ENCODE measurements at regions not wholly inside any gene's neighbourhood (a gene's known extent, or its start where the extent isn't known, plus 50 kb on each side); places are given as distances from the start of the nearest gene placed in this dataset.

DNA sequence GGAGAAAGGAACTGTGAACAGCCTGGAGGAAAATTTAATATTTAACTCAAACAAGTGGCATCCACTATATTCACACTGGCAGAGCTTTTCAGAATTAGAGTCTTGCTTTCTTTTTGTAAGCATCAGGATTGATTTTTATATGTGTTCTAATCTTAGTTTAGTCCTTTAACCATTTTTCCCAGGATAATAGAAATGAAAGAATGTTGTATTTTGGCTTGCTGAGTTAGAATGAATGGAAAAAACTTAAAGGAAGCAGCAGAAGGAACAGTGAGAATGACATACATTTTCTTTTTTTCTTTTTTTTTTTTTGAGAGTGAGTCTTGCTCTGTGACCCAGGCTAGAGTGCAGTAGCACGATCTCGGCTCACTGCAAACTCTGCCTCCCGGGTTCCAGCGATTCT is 53.0 kb downstream of the ZC3H11B start:
- 91% methylated on average over 3 of the region's 4 CpGs; no CpG with 5 or more reads in 1 of the 2 experiments for WGBS, 2 experiments (ENCODE audit: extremely low coverage in 1 of 2, insufficient coverage in 1 of 2, insufficient read length in 1 of 2, insufficient replicate concordance in 2 of 2, low coverage in 1 of 2, low lambda C conversion rate in 2 of 2, missing lambda C conversion rate in 1 of 2)
- no peak overlapping the region for H2BK120ac ChIP-seq (replicated peaks; ENCODE audit: low read depth, low read length)
- no peak overlapping the region for H2BK5ac ChIP-seq (ENCODE audit: low read depth, low read length)
- H3K27ac ChIP-seq (ENCODE audit: low read depth, low read length) = no peak overlapping the region
- H3K23me2 ChIP-seq (ENCODE audit: low read depth, low read length) = no peaks in the 10 kb centered on the region
- no peak overlapping the region for H4K5ac ChIP-seq (ENCODE audit: insufficient read length, low read depth, low read length)
- H3K23ac ChIP-seq (ENCODE audit: insufficient read length) = no peak overlapping the region
- no peaks in the 10 kb centered on the region for H3K79me2 ChIP-seq (ENCODE audit: control insufficient read depth in 1 of 2, insufficient read depth in 2 of 2, low read length in 2 of 2)
- no peak overlapping the region for H3K4me3 ChIP-seq (ENCODE audit: extremely low read depth in 1 of 4, insufficient read depth in 2 of 4, low read depth in 3 of 4, low read length in 4 of 4)
- no peak overlapping the region for H2AK5ac ChIP-seq (ENCODE audit: low read depth, low read length)
- H3K4me2 ChIP-seq (ENCODE audit: insufficient read depth in 1 of 2, low read depth in 2 of 2, low read length in 2 of 2) = no peak overlapping the region
- H3K36me3 ChIP-seq (ENCODE audit: control insufficient read depth in 2 of 4, insufficient read depth in 4 of 4, low read length in 3 of 4) = no peaks in the 10 kb centered on the region
- no peak overlapping the region for H3K4ac ChIP-seq (replicated peaks; ENCODE audit: insufficient read length, low read depth, low read length)
- peaks cover 0 to 3% (median under 1%) of the 10 kb centered on the region in 4 experiments; a peak in 2 of 7 replicates for H3K4me1 ChIP-seq (replicated peaks in 1 of 4; ENCODE audit: control insufficient read depth in 3 of 4, insufficient read depth in 4 of 4, low read length in 3 of 4)
- ChIA-PET POLR2A (ENCODE audit: partially characterized antibody) (no interaction called here), CTCF (ENCODE audit: partially characterized antibody) (no interaction called here)
- no peaks in the 10 kb centered on the region for H3K9me3 ChIP-seq (ENCODE audit: insufficient read depth in 2 of 2, low read depth in 1 of 2, low read length in 1 of 2)
- no peak overlapping the region for H3K56ac ChIP-seq (replicated peaks; ENCODE audit: insufficient read length, low read depth, low read length)
- H2AFZ ChIP-seq (ENCODE audit: low read length) = no peak overlapping the region
- H3K14ac ChIP-seq (ENCODE audit: insufficient read length) = no peak overlapping the region
- no peak overlapping the region for H4K91ac ChIP-seq (replicated peaks; ENCODE audit: insufficient read length, low read length)
- no peaks in the 10 kb centered on the region for H3K27me3 ChIP-seq (replicated peaks in 1 of 4; ENCODE audit: control insufficient read depth in 3 of 4, extremely low read depth in 1 of 4, insufficient read depth in 3 of 4, low read length in 3 of 4)
- H3K18ac ChIP-seq (ENCODE audit: extremely low read depth, low read length) = no peak overlapping the region
- no peaks in the 10 kb centered on the region for H4K20me1 ChIP-seq (replicated peaks in 1 of 2; ENCODE audit: control insufficient read depth in 1 of 2, insufficient read depth in 2 of 2, low read length in 2 of 2)
- H3K79me1 ChIP-seq (ENCODE audit: low read depth, low read length) = no peaks in the 10 kb centered on the region
- FAIRE-seq (no peak), DNase-seq (ENCODE audit: low read depth in 1 of 2, low spot score in 2 of 2) (no peak)
- no peak overlapping the region for H3K9ac ChIP-seq (replicated peaks in 1 of 4; ENCODE audit: extremely low read depth in 1 of 4, low read depth in 3 of 4, low read length in 3 of 4)
- H2BK12ac ChIP-seq (ENCODE audit: low read depth, low read length) = no peak overlapping the region
- H2BK20ac ChIP-seq (ENCODE audit: low read length) = no peak overlapping the region
- H2BK15ac ChIP-seq (ENCODE audit: low read length) = no peak overlapping the region
- no peak overlapping the region for H4K8ac ChIP-seq (ENCODE audit: extremely low read depth, insufficient read depth, low read length)
- TF ChIP-seq, protein P1, sequence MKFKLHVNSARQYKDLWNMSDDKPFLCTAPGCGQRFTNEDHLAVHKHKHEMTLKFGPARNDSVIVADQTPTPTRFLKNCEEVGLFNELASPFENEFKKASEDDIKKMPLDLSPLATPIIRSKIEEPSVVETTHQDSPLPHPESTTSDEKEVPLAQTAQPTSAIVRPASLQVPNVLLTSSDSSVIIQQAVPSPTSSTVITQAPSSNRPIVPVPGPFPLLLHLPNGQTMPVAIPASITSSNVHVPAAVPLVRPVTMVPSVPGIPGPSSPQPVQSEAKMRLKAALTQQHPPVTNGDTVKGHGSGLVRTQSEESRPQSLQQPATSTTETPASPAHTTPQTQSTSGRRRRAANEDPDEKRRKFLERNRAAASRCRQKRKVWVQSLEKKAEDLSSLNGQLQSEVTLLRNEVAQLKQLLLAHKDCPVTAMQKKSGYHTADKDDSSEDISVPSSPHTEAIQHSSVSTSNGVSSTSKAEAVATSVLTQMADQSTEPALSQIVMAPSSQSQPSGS (IDR thresholded peaks at IDR 0.05; ENCODE audit: low read length) = no peak
- no peak for TF ChIP-seq BACH1 (IDR thresholded peaks at IDR 0.05; ENCODE audit: low read length)
- no peak for TF ChIP-seq USF2 (IDR thresholded peaks at IDR 0.05; ENCODE audit: low read length)
- TF ChIP-seq NANOG (IDR thresholded peaks at IDR 0.05; ENCODE audit: insufficient read depth, low read depth, low read length, poor library complexity, severe bottlenecking) = no peak
- no peak for TF ChIP-seq CTBP2 (IDR thresholded peaks at IDR 0.05; ENCODE audit: borderline replicate concordance, insufficient read depth, insufficient read length, low read length)
- TF ChIP-seq RNF2 (IDR thresholded peaks at IDR 0.05; ENCODE audit: borderline replicate concordance, low read depth, low read length, missing control alignments, poor library complexity, severe bottlenecking) = no peak
- TF ChIP-seq KDM5A (IDR thresholded peaks at IDR 0.05; ENCODE audit: low read length) = no peak
- no peak for TF ChIP-seq ATF3 (IDR thresholded peaks at IDR 0.05; ENCODE audit: insufficient read depth, low read depth, low read length)
- no peak for TF ChIP-seq RBBP5 (IDR thresholded peaks at IDR 0.05; ENCODE audit: borderline replicate concordance, low read depth, low read length)
